ENCODE measurements at regions not wholly inside any gene's neighbourhood (a gene's known extent, or its start where the extent isn't known, plus 50 kb on each side); places are given as distances from the start of the nearest gene placed in this dataset.

GRCh38 chr15:93831641-93832040 lies 399.7 kb upstream of the MCTP2 start:
- Histone ChIP-seq H3K14ac (ENCODE audit: low read length in 2 of 2) (no peak overlapping the region), H3K9ac (ENCODE audit: low read length) (no peak overlapping the region), H2AK5ac (ENCODE audit: low read length, severe bottlenecking) (no peak overlapping the region), H4K8ac (ENCODE audit: low read length) (no peak overlapping the region), H3K27ac (ENCODE audit: low read length, poor library complexity, severe bottlenecking) (no peak overlapping the region), H2BK12ac (ENCODE audit: low read length in 2 of 2) (no peak overlapping the region), H3K18ac (ENCODE audit: low read depth in 1 of 2, low read length in 2 of 2) (no peak overlapping the region), H2BK5ac (ENCODE audit: low read depth, low read length, poor library complexity, severe bottlenecking) (no peak overlapping the region), H3K4me1 (ENCODE audit: control insufficient read depth, insufficient read depth, low read depth, low read length) (no peaks in the 10 kb centered on the region), H3K23ac (ENCODE audit: low read length in 2 of 2) (no peak overlapping the region), H3K4me3 (ENCODE audit: insufficient read depth in 1 of 2, low read depth in 1 of 2, low read length in 2 of 2) (no peak overlapping the region), H2AFZ (ENCODE audit: low read depth, low read length) (no peak overlapping the region), H3K79me1 (replicated peaks; ENCODE audit: low read length, poor library complexity, severe bottlenecking) (no peaks in the 10 kb centered on the region), H3K36me3 (ENCODE audit: control insufficient read depth in 1 of 2, insufficient read depth in 2 of 2, low read depth in 1 of 2, low read length in 2 of 2) (no peaks in the 10 kb centered on the region), H3K27me3 (ENCODE audit: control insufficient read depth in 1 of 2, insufficient read depth in 1 of 2, low read length in 2 of 2) (no peaks in the 10 kb centered on the region), H2BK120ac (ENCODE audit: low read depth, low read length) (no peak overlapping the region), H3K4ac (ENCODE audit: low read depth in 1 of 2, low read length in 2 of 2) (no peak overlapping the region), H3K9me3 (ENCODE audit: control insufficient read depth, low read length) (no peaks in the 10 kb centered on the region), H4K91ac (ENCODE audit: low read length) (no peak overlapping the region), H3K4me2 (ENCODE audit: low read length, poor library complexity, severe bottlenecking) (no peak overlapping the region), H2BK15ac (ENCODE audit: low read depth, poor library complexity, severe bottlenecking) (no peak overlapping the region)
- WGBS = 43% methylated on average over 1 of the region's 1 CpG
- no peak for DNase-seq

GRCh38 chr15:93830221-93831080 lies 400.9 kb upstream of the MCTP2 start:
- no peak overlapping the region for H2BK15ac ChIP-seq (ENCODE audit: low read depth, poor library complexity, severe bottlenecking)
- peak overlapping the region; percentile 47 for H3K9ac ChIP-seq (ENCODE audit: low read length)
- H2AK5ac ChIP-seq (ENCODE audit: low read length, severe bottlenecking) = no peak overlapping the region
- no peak overlapping the region for H4K91ac ChIP-seq (ENCODE audit: low read length)
- H2BK12ac ChIP-seq (ENCODE audit: low read length in 2 of 2) = no peak overlapping the region
- DNase-seq = no peak
- no peaks in the 10 kb centered on the region for H3K9me3 ChIP-seq (ENCODE audit: control insufficient read depth, low read length)
- H3K27ac ChIP-seq (ENCODE audit: low read length, poor library complexity, severe bottlenecking) = no peak overlapping the region
- no peak overlapping the region for H3K4me2 ChIP-seq (ENCODE audit: low read length, poor library complexity, severe bottlenecking)
- no peak overlapping the region for H4K8ac ChIP-seq (ENCODE audit: low read length)
- no peaks in the 10 kb centered on the region for H3K4me1 ChIP-seq (ENCODE audit: control insufficient read depth, insufficient read depth, low read depth, low read length)
- no peaks in the 10 kb centered on the region for H3K79me1 ChIP-seq (replicated peaks; ENCODE audit: low read length, poor library complexity, severe bottlenecking)
- H3K36me3 ChIP-seq (ENCODE audit: control insufficient read depth in 1 of 2, insufficient read depth in 2 of 2, low read depth in 1 of 2, low read length in 2 of 2) = no peaks in the 10 kb centered on the region
- no peak overlapping the region for H3K18ac ChIP-seq (ENCODE audit: low read depth in 1 of 2, low read length in 2 of 2)
- no peak overlapping the region for H3K23ac ChIP-seq (ENCODE audit: low read length in 2 of 2)
- no peak overlapping the region for H2BK5ac ChIP-seq (ENCODE audit: low read depth, low read length, poor library complexity, severe bottlenecking)
- H2BK120ac ChIP-seq (ENCODE audit: low read depth, low read length) = no peak overlapping the region
- 86% methylated on average over 2 of the region's 2 CpGs for WGBS
- H3K27me3 ChIP-seq (ENCODE audit: control insufficient read depth in 1 of 2, insufficient read depth in 1 of 2, low read length in 2 of 2) = no peaks in the 10 kb centered on the region
- no peak overlapping the region for H3K4me3 ChIP-seq (ENCODE audit: insufficient read depth in 1 of 2, low read depth in 1 of 2, low read length in 2 of 2)
- H2AFZ ChIP-seq (ENCODE audit: low read depth, low read length) = no peak overlapping the region
- no peak overlapping the region for H3K14ac ChIP-seq (ENCODE audit: low read length in 2 of 2)
- no peak overlapping the region for H3K4ac ChIP-seq (ENCODE audit: low read depth in 1 of 2, low read length in 2 of 2)

DNA sequence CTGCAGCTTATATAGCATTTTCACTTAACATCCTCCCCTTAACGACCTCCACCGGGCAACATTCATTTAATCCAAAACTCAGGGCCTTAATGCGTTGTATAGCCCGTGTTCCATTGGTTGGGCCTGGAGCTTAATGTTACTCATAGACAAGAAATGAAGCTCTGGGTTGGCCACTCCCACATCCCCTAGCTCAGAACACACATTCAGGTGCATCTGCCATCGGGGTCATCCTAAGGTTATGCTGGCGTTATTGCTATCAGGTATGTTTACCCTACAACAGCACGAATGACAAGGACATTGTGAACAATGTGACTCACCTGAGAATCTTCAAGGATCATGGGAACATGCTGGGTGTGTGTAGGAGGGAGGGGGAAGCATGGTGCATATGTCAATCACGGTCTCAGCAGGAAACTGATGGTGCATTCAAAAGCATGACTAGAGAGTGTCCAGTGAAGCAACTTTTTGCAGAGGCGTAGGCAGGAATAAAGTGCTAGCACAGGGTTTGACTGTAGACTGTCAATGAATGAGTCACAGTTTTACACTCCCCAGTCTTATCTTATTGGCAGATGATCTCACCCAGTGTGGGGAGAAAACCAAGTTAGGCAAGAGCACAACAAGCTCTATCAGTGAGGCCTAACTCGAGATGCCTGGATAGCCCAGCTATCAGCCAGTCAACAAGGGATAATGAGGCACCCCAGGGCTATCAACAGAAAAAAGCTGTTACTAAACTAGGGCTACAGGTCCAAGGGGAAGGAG lies 402.1 kb upstream of the MCTP2 start:
- H3K36me3 ChIP-seq (ENCODE audit: control insufficient read depth in 1 of 2, insufficient read depth in 2 of 2, low read depth in 1 of 2, low read length in 2 of 2) = no peaks in the 10 kb centered on the region
- H3K9me3 ChIP-seq (ENCODE audit: control insufficient read depth, low read length) = no peaks in the 10 kb centered on the region
- H3K4me2 ChIP-seq (ENCODE audit: low read length, poor library complexity, severe bottlenecking) = no peak overlapping the region
- no peak overlapping the region for H2BK12ac ChIP-seq (ENCODE audit: low read length in 2 of 2)
- H3K18ac ChIP-seq (ENCODE audit: low read depth in 1 of 2, low read length in 2 of 2) = no peak overlapping the region
- H2BK15ac ChIP-seq (ENCODE audit: low read depth, poor library complexity, severe bottlenecking) = no peak overlapping the region
- no peak overlapping the region for H3K27ac ChIP-seq (ENCODE audit: low read length, poor library complexity, severe bottlenecking)
- no peak overlapping the region for H2BK5ac ChIP-seq (ENCODE audit: low read depth, low read length, poor library complexity, severe bottlenecking)
- H2BK120ac ChIP-seq (ENCODE audit: low read depth, low read length) = no peak overlapping the region
- no peak overlapping the region for H3K4me3 ChIP-seq (ENCODE audit: insufficient read depth in 1 of 2, low read depth in 1 of 2, low read length in 2 of 2)
- peak; percentile 14 for DNase-seq
- H3K14ac ChIP-seq (ENCODE audit: low read length in 2 of 2) = no peak overlapping the region
- no peaks in the 10 kb centered on the region for H3K27me3 ChIP-seq (ENCODE audit: control insufficient read depth in 1 of 2, insufficient read depth in 1 of 2, low read length in 2 of 2)
- H4K91ac ChIP-seq (ENCODE audit: low read length) = no peak overlapping the region
- H3K4ac ChIP-seq (ENCODE audit: low read depth in 1 of 2, low read length in 2 of 2) = no peak overlapping the region
- 75% methylated on average over 10 of the region's 10 CpGs for WGBS
- no peaks in the 10 kb centered on the region for H3K4me1 ChIP-seq (ENCODE audit: control insufficient read depth, insufficient read depth, low read depth, low read length)
- H4K8ac ChIP-seq (ENCODE audit: low read length) = no peak overlapping the region
- no peak overlapping the region for H2AK5ac ChIP-seq (ENCODE audit: low read length, severe bottlenecking)
- no peak overlapping the region for H3K23ac ChIP-seq (ENCODE audit: low read length in 2 of 2)
- H2AFZ ChIP-seq (ENCODE audit: low read depth, low read length) = no peak overlapping the region
- H3K79me1 ChIP-seq (replicated peaks; ENCODE audit: low read length, poor library complexity, severe bottlenecking) = no peaks in the 10 kb centered on the region
- peak overlapping the region; percentile 47 for H3K9ac ChIP-seq (ENCODE audit: low read length)

DNA sequence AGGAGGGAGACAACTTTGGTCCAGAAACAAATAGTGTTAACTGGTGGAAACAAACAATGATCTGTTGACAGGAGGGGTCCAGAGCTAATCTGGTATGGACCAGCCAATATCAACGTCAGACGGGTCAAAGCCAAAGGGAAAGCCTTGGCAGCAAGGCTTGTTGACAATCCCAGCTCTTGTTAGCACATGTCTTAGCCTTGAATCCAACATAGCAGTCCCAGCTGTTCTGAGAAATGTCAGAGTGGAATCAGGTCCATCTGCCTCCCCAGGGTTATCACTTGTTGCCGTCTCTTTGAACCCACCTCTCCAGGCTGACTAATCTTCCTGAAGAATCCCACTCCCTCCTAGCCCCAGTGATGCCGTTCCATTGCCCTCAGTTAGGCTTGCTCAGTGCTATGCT lies 404.6 kb upstream of the MCTP2 start:
- Histone ChIP-seq H3K4me3 (ENCODE audit: insufficient read depth in 1 of 2, low read depth in 1 of 2, low read length in 2 of 2) (no peak overlapping the region), H3K27ac (ENCODE audit: low read length, poor library complexity, severe bottlenecking) (no peak overlapping the region), H4K91ac (ENCODE audit: low read length) (no peak overlapping the region), H4K8ac (ENCODE audit: low read length) (no peak overlapping the region), H3K9me3 (ENCODE audit: control insufficient read depth, low read length) (no peaks in the 10 kb centered on the region), H3K27me3 (ENCODE audit: control insufficient read depth in 1 of 2, insufficient read depth in 1 of 2, low read length in 2 of 2) (no peaks in the 10 kb centered on the region), H2BK5ac (ENCODE audit: low read depth, low read length, poor library complexity, severe bottlenecking) (no peak overlapping the region), H3K14ac (ENCODE audit: low read length in 2 of 2) (no peak overlapping the region), H3K4ac (ENCODE audit: low read depth in 1 of 2, low read length in 2 of 2) (no peak overlapping the region), H2BK12ac (ENCODE audit: low read length in 2 of 2) (no peak overlapping the region), H2AK5ac (ENCODE audit: low read length, severe bottlenecking) (no peak overlapping the region), H3K9ac (ENCODE audit: low read length) (no peak overlapping the region), H3K4me1 (ENCODE audit: control insufficient read depth, insufficient read depth, low read depth, low read length) (no peaks in the 10 kb centered on the region), H2BK120ac (ENCODE audit: low read depth, low read length) (no peak overlapping the region), H3K18ac (ENCODE audit: low read depth in 1 of 2, low read length in 2 of 2) (no peak overlapping the region), H2AFZ (ENCODE audit: low read depth, low read length) (no peak overlapping the region), H3K4me2 (ENCODE audit: low read length, poor library complexity, severe bottlenecking) (no peak overlapping the region), H3K79me1 (replicated peaks; ENCODE audit: low read length, poor library complexity, severe bottlenecking) (no peaks in the 10 kb centered on the region), H3K23ac (ENCODE audit: low read length in 2 of 2) (no peak overlapping the region), H2BK15ac (ENCODE audit: low read depth, poor library complexity, severe bottlenecking) (no peak overlapping the region), H3K36me3 (ENCODE audit: control insufficient read depth in 1 of 2, insufficient read depth in 2 of 2, low read depth in 1 of 2, low read length in 2 of 2) (no peaks in the 10 kb centered on the region)
- 84% methylated on average over 4 of the region's 4 CpGs for WGBS
- DNase-seq = no peak
